WTC11 (cell line): ENCODE measurements at regions not wholly inside any gene's neighbourhood (a gene's known extent, or its start where the extent isn't known, plus 50 kb on each side); places are given as distances from the start of the nearest gene placed in this dataset.

Source experiments
- ATAC-seq: fragments of 200-7000 bp; cut with Tn5 transposase; 2 replicates; pipeline ENCODE4 v1.10.0; 2021; ENCODE audit warnings: mild to moderate bottlenecking, moderate library complexity
- CTCF ChIA-PET: fragments of 300-600 bp; sonication (Branson Sonifier 250); formaldehyde crosslinking; loops from one replicate; lab custom pipeline; 2021; ENCODE audit warnings: antibody characterized with exemption; lab: Charles Lee
- POLR2A ChIA-PET: fragments of 350-600 bp; sonication (Branson Sonifier 250); formaldehyde crosslinking; loops from one replicate; lab custom pipeline; 2021; ENCODE audit warnings: antibody characterized with exemption; lab: Charles Lee
- DNase-seq: peaks from one replicate; pipeline ENCODE4 v3.0.0; 2021; ENCODE audit warnings: low spot score
- H3K27ac Mint-ChIP-seq: 2 replicates; pipeline ENCODE4 v1.8.0; 2021; ENCODE audit warnings: mixed read lengths
- H3K27me3 Mint-ChIP-seq: 2 replicates; pipeline ENCODE4 v1.8.0; 2021; ENCODE audit warnings: low read depth, mild to moderate bottlenecking, moderate library complexity, mixed read lengths
- H3K36me3 Mint-ChIP-seq: 2 replicates; pipeline ENCODE4 v1.8.0; 2021; ENCODE audit warnings: mixed read lengths
- H3K4me1 Mint-ChIP-seq: 2 replicates; pipeline ENCODE4 v1.8.0; 2022; ENCODE audit warnings: mixed read lengths
- H3K4me3 Mint-ChIP-seq: 2 replicates; pipeline ENCODE4 v1.8.0; 2021; ENCODE audit warnings: mild to moderate bottlenecking, moderate library complexity, mixed read lengths
- H3K9me3 Mint-ChIP-seq: 2 replicates; pipeline ENCODE4 v1.8.0; 2021; ENCODE audit warnings: mixed read lengths
- AR ChIP-seq: fragments of 250-450 bp; sonication (Bioruptor Pico); IDR thresholded peaks from 2 replicates; pipeline ENCODE4 v1.9.0; 2021; ENCODE audit warnings: mild to moderate bottlenecking
- ATF3 ChIP-seq: sonication (generic); formaldehyde crosslinking; conservative IDR thresholded peaks from 2 replicates; pipeline ENCODE4 v1.8.1; 2022; ENCODE audit warnings: mild to moderate bottlenecking, missing genetic modification reagents
- CBFB ChIP-seq: sonication (generic); formaldehyde crosslinking; IDR thresholded peaks from 2 replicates; pipeline ENCODE4 v1.8.1; 2022; ENCODE audit warnings: mild to moderate bottlenecking, low read depth, missing genetic modification reagents
- ELF4 ChIP-seq: sonication (generic); formaldehyde crosslinking; IDR thresholded peaks from 2 replicates; pipeline ENCODE4 v1.8.1; 2022; ENCODE audit warnings: low read depth, mild to moderate bottlenecking, moderate library complexity, missing genetic modification reagents
- ERG ChIP-seq: fragments of 250-450 bp; sonication (Bioruptor Pico); IDR thresholded peaks from 2 replicates; pipeline ENCODE4 v1.8.0; 2021; ENCODE audit warnings: mild to moderate bottlenecking
- ESRRA ChIP-seq: sonication (generic); formaldehyde crosslinking; IDR thresholded peaks from 2 replicates; pipeline ENCODE4 v1.8.1; 2022; ENCODE audit warnings: mild to moderate bottlenecking, missing genetic modification reagents, borderline replicate concordance
- FOXP4 ChIP-seq: sonication (generic); formaldehyde crosslinking; IDR thresholded peaks from 2 replicates; pipeline ENCODE4 v1.8.0; 2022; ENCODE audit warnings: mild to moderate bottlenecking, missing genetic modification reagents
- IRF1 ChIP-seq: sonication (generic); formaldehyde crosslinking; IDR thresholded peaks from 2 replicates; pipeline ENCODE4 v1.8.0; 2023; ENCODE audit warnings: missing genetic modification reagents
- JUN ChIP-seq: sonication (generic); formaldehyde crosslinking; IDR thresholded peaks from 2 replicates; pipeline ENCODE4 v1.8.0; 2023; ENCODE audit warnings: mild to moderate bottlenecking, missing genetic modification reagents
- MXD4 ChIP-seq: fragments of 250-450 bp; sonication (Bioruptor Pico); IDR thresholded peaks from 2 replicates; pipeline ENCODE4 v1.8.0; 2021; ENCODE audit warnings: mild to moderate bottlenecking, moderate library complexity, borderline replicate concordance
- NFE2L1 ChIP-seq: sonication (generic); formaldehyde crosslinking; IDR thresholded peaks from 2 replicates; pipeline ENCODE4 v1.8.1; 2023; ENCODE audit warnings: missing genetic modification reagents
- RORB ChIP-seq: fragments of 250-450 bp; sonication (Bioruptor Pico); IDR thresholded peaks from 2 replicates; pipeline ENCODE4 v1.9.0; 2021; ENCODE audit warnings: mild to moderate bottlenecking
- STAT6 ChIP-seq: sonication (generic); formaldehyde crosslinking; conservative IDR thresholded peaks from 2 replicates; pipeline ENCODE4 v1.8.1; 2023; ENCODE audit warnings: mild to moderate bottlenecking, low read depth, missing genetic modification reagents, moderate library complexity
- USF1 ChIP-seq: sonication (generic); formaldehyde crosslinking; IDR thresholded peaks from 2 replicates; pipeline ENCODE4 v1.8.0; 2022; ENCODE audit warnings: mild to moderate bottlenecking, missing genetic modification reagents
- ZNF121 ChIP-seq: sonication (generic); formaldehyde crosslinking; IDR thresholded peaks from 2 replicates; pipeline ENCODE4 v1.8.0; 2023; ENCODE audit warnings: missing genetic modification reagents
- ZNF219 ChIP-seq: sonication (generic); formaldehyde crosslinking; IDR thresholded peaks from 2 replicates; pipeline ENCODE4 v1.8.0; 2023; ENCODE audit warnings: missing genetic modification reagents, mild to moderate bottlenecking, borderline replicate concordance
- ZNF281 ChIP-seq: sonication (generic); formaldehyde crosslinking; IDR thresholded peaks from 2 replicates; pipeline ENCODE4 v1.8.0; 2023; ENCODE audit warnings: mild to moderate bottlenecking, missing genetic modification reagents
- ZNF317 ChIP-seq: sonication (generic); formaldehyde crosslinking; IDR thresholded peaks from 2 replicates; pipeline ENCODE4 v1.8.1; 2023; ENCODE audit warnings: low read depth, mild to moderate bottlenecking, moderate library complexity, missing genetic modification reagents, borderline replicate concordance
- ZNF423 ChIP-seq: fragments of 250-450 bp; sonication (Bioruptor Pico); IDR thresholded peaks from 2 replicates; pipeline ENCODE4 v2.1.2; 2022; ENCODE audit warnings: mild to moderate bottlenecking, moderate library complexity
- ZNF512 ChIP-seq: sonication (generic); formaldehyde crosslinking; IDR thresholded peaks from 2 replicates; pipeline ENCODE4 v1.8.1; 2022; ENCODE audit warnings: missing genetic modification reagents, borderline replicate concordance

GRCh38 chr4:81557306-81557705, 85.6 kb upstream of the RASGEF1B start (continued):
- no peak for TF ChIP-seq ZNF219 (CRISPR knock-in tag)

- Mint-ChIP-seq H3K9me3 (peaks cover 14% of the 10 kb centered on the region), H3K4me3 (no peak overlapping the region), H3K27ac (no peak overlapping the region), H3K4me1 (peaks cover 32% of the 10 kb centered on the region), H3K36me3 (no peaks in the 10 kb centered on the region), H3K27me3 (no peaks in the 10 kb centered on the region)
- POLR2A ChIA-PET: no interaction called here
- no peak for ATAC-seq
- CTCF ChIA-PET: no interaction called here
- no peak for DNase-seq
- no peak for TF ChIP-seq ZNF317 (CRISPR knock-in tag)
- TF ChIP-seq MXD4: no peak
- TF ChIP-seq IRF1 (CRISPR knock-in tag): no peak
- no peak for TF ChIP-seq ELF4 (CRISPR knock-in tag)
- TF ChIP-seq ATF3 (CRISPR knock-in tag): no peak
- no peak for TF ChIP-seq RORB (CRISPR knock-in tag)
- no peak for TF ChIP-seq ZNF121 (CRISPR knock-in tag)
- TF ChIP-seq FOXP4 (CRISPR knock-in tag): no peak
- no peak for TF ChIP-seq CBFB (CRISPR knock-in tag)
- no peak for TF ChIP-seq NFE2L1
- TF ChIP-seq ZNF512: no peak
- TF ChIP-seq USF1 (CRISPR knock-in tag): no peak
- TF ChIP-seq ERG: no peak
- no peak for TF ChIP-seq ESRRA (CRISPR knock-in tag)
- no peak for TF ChIP-seq ZNF281
- TF ChIP-seq JUN (CRISPR knock-in tag): no peak
- no peak for TF ChIP-seq AR (CRISPR knock-in tag)
- no peak for TF ChIP-seq STAT6 (CRISPR knock-in tag)
- TF ChIP-seq ZNF423: no peak
Measured at GRCh38 chr4:81555489-81555888, 83.8 kb upstream of the RASGEF1B start.
